PC-9 (cell line): ENCODE measurements at regions not wholly inside any gene's neighbourhood (a gene's known extent, or its start where the extent isn't known, plus 50 kb on each side); places are given as distances from the start of the nearest gene placed in this dataset.

Source experiments
- BruUV-seq: library from RNA; stranded (reverse); fragments of 400-500 nt; replicated peaks from 2 replicates; lab custom pipeline; 2021; lab: Mats Ljungman, UMichigan
- CTCF ChIA-PET: fragments of 300-600 bp; sonication (Branson Sonifier 250); formaldehyde crosslinking; loops from one replicate; lab custom pipeline; 2022; ENCODE audit warnings: antibody characterized with exemption; lab: Charles Lee
- POLR2A ChIA-PET: fragments of 300-600 bp; sonication (Branson Sonifier 250); formaldehyde crosslinking; loops from one replicate; lab custom pipeline; 2022; ENCODE audit warnings: antibody characterized with exemption; ENCODE audit not compliant: unreplicated experiment; lab: Charles Lee
- DNase-seq, 2 experiments: peaks; one replicate each; pipeline versions ENCODE4 v3.0.0 to v3.0.0-alpha.2; 2015 to 2022; ENCODE audit warnings: mixed read lengths in 1 of 2
- H2AFZ ChIP-seq: fragments of 200-600 bp; sonication (generic); 2 replicates; pipeline ENCODE4 v1.8.1; 2017; ENCODE audit warnings: antibody characterized with exemption
- H3F3A ChIP-seq: fragments of 200-600 bp; sonication (generic); 2 replicates; pipeline ENCODE4 v1.8.1; 2017; ENCODE audit warnings: antibody characterized with exemption, mild to moderate bottlenecking, low read depth; ENCODE audit not compliant: insufficient read depth
- H3K27ac ChIP-seq: fragments of 200-600 bp; sonication (generic); 2 replicates; pipeline ENCODE4 v1.6.1; 2016; ENCODE audit warnings: mixed run types
- H3K27me3 ChIP-seq: fragments of 200-600 bp; sonication (generic); 2 replicates; pipeline ENCODE4 v1.6.1; 2016; ENCODE audit warnings: low read depth, mixed run types; ENCODE audit not compliant: insufficient read depth
- H3K36me3 ChIP-seq: fragments of 200-600 bp; sonication (generic); 2 replicates; pipeline ENCODE4 v1.6.1; 2016; ENCODE audit warnings: low read depth, mixed run types
- H3K4me1 ChIP-seq: fragments of 200-600 bp; sonication (generic); replicated peaks from 2 replicates; pipeline ENCODE4 v1.6.1; 2016; ENCODE audit warnings: mixed run types; ENCODE audit not compliant: insufficient read depth
- H3K4me2 ChIP-seq: fragments of 200-600 bp; sonication (generic); 2 replicates; pipeline ENCODE4 v1.6.1; 2017; ENCODE audit warnings: mixed run types
- H3K4me3 ChIP-seq: fragments of 200-600 bp; sonication (generic); 2 replicates; pipeline ENCODE4 v1.6.1; 2016; ENCODE audit warnings: mixed run types
- H3K79me2 ChIP-seq: fragments of 200-600 bp; sonication (generic); 2 replicates; pipeline ENCODE4 v1.6.1; 2017; ENCODE audit warnings: low read depth, mixed run types
- H3K9me2 ChIP-seq: fragments of 200-600 bp; sonication (generic); 2 replicates; pipeline ENCODE4 v1.8.1; 2017; ENCODE audit warnings: mild to moderate bottlenecking; ENCODE audit not compliant: insufficient read depth
- H3K9me3 ChIP-seq: fragments of 200-600 bp; sonication (generic); 2 replicates; pipeline ENCODE4 v1.8.1; 2016; ENCODE audit warnings: low read depth; ENCODE audit not compliant: insufficient read depth
- H4K20me1 ChIP-seq: fragments of 200-600 bp; sonication (generic); 2 replicates; pipeline ENCODE4 v1.8.1; 2017; ENCODE audit not compliant: insufficient read depth
- EZH2 ChIP-seq: fragments of 200-600 bp; sonication (generic); IDR thresholded peaks from 2 replicates; pipeline ENCODE4 v1.8.0; 2017; ENCODE audit warnings: antibody characterized with exemption, low read depth
- intact Hi-C: fragments of 100-400 bp; cut with micrococcal nuclease; formaldehyde crosslinking; loops from one replicate; pipeline ENCODE4 v1.10.0; 2022; ENCODE audit not compliant: unreplicated experiment
- TF ChIP-seq, protein P1 (sequence below): fragments of 200-600 bp; sonication (generic); conservative IDR thresholded peaks from 2 replicates; pipeline ENCODE4 v1.6.1; 2017; ENCODE audit warnings: mixed run types, antibody characterized with exemption, mild to moderate bottlenecking, moderate library complexity

DNA sequence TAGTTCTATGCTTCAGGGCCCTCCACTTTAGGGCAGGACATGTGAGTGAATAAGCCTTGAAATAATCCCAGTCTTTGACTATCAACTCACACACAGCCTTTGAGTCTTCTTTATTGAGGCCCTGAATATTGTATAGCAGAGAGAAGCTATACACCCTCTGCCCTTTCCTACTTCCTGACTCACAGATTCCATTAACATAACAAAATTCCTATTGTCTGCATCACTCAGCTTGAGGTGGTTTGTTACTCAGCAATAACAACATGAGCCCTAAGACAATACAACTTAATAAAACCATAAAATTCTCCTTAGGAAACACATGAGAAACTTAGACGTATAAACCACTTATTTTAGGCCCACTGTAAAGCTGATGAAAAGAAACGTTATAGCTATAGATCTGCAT is 680.3 kb upstream of the DIAPH2 start:
- Histone ChIP-seq H3K9me2 (no peaks in the 10 kb centered on the region), H3K4me2 (no peak overlapping the region), H3K9me3 (no peaks in the 10 kb centered on the region), H4K20me1 (no peaks in the 10 kb centered on the region), H3K79me2 (no peaks in the 10 kb centered on the region), H3K36me3 (no peaks in the 10 kb centered on the region), H3K4me3 (no peak overlapping the region), H3F3A (no peaks in the 10 kb centered on the region), H3K27me3 (no peaks in the 10 kb centered on the region), H2AFZ (no peak overlapping the region), H3K4me1 (no peaks in the 10 kb centered on the region), H3K27ac (no peak overlapping the region)
- TF ChIP-seq, protein P1, sequence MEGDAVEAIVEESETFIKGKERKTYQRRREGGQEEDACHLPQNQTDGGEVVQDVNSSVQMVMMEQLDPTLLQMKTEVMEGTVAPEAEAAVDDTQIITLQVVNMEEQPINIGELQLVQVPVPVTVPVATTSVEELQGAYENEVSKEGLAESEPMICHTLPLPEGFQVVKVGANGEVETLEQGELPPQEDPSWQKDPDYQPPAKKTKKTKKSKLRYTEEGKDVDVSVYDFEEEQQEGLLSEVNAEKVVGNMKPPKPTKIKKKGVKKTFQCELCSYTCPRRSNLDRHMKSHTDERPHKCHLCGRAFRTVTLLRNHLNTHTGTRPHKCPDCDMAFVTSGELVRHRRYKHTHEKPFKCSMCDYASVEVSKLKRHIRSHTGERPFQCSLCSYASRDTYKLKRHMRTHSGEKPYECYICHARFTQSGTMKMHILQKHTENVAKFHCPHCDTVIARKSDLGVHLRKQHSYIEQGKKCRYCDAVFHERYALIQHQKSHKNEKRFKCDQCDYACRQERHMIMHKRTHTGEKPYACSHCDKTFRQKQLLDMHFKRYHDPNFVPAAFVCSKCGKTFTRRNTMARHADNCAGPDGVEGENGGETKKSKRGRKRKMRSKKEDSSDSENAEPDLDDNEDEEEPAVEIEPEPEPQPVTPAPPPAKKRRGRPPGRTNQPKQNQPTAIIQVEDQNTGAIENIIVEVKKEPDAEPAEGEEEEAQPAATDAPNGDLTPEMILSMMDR, result no peak
- no peak for TF ChIP-seq EZH2
- DNase-seq, result no peak
- ChIA-PET CTCF (no interaction called here), POLR2A (no interaction called here)
- no TSS peak for BruUV-seq
- intact Hi-C loops, result no loop called here

DNA sequence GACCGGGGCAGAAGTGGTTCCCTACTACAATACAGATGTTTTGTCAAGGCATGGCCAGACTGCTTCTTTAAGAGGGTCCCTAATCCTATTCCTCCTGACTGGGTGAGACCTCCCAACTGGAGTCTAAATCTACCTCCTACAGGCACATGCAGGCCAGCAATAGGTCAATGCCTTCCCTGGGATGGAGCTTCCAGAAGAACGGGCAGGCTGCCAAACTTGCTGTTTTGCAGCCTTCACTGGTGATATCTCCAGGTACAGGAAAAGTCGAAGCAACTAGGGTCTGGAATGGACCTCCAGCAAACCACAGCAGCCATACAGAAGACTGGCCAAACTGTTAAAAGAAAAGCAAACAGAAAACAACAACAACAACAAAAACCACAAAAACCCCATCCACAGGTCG is 678.4 kb upstream of the DIAPH2 start:
- no peaks in the 10 kb centered on the region for H3K27me3 ChIP-seq
- no peaks in the 10 kb centered on the region for H3K4me1 ChIP-seq
- TF ChIP-seq, protein P1, result no peak
- TF ChIP-seq EZH2, result no peak
- no peak overlapping the region for H3K4me3 ChIP-seq
- intact Hi-C loops, result no loop called here
- no peak overlapping the region for H3K27ac ChIP-seq
- H2AFZ ChIP-seq, result no peak overlapping the region
- CTCF ChIA-PET, result no interaction called here
- POLR2A ChIA-PET, result no interaction called here
- no TSS peak for BruUV-seq
- DNase-seq, result no peak
- no peaks in the 10 kb centered on the region for H3K9me2 ChIP-seq
- H3F3A ChIP-seq, result no peaks in the 10 kb centered on the region
- H3K4me2 ChIP-seq, result no peak overlapping the region
- H3K79me2 ChIP-seq, result no peaks in the 10 kb centered on the region
- no peaks in the 10 kb centered on the region for H4K20me1 ChIP-seq
- H3K36me3 ChIP-seq, result no peaks in the 10 kb centered on the region
- H3K9me3 ChIP-seq, result no peaks in the 10 kb centered on the region

DNA sequence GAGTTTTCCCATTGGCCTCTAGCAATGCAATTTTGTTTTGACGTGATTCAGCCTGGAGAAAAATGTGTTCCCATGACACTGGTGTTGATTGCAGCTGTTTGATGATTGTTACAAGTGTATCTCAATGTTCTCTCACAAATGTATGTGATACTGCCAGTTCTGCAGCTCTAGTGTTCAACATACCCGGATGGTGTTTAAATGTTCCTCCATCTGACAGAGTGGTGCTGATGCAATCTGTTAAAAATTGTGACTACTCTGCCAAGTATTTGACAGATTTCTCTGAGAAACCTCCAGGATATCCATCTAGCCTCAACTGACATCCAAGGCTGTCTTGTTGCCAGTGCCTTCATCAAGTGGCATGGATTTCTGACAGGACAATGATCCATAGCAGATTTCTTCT is 657.2 kb upstream of the DIAPH2 start:
- Histone ChIP-seq H3K27me3 (no peaks in the 10 kb centered on the region), H3K9me2 (no peaks in the 10 kb centered on the region), H3K36me3 (no peaks in the 10 kb centered on the region), H4K20me1 (no peaks in the 10 kb centered on the region), H3K27ac (no peak overlapping the region), H3K79me2 (no peaks in the 10 kb centered on the region), H3K4me1 (no peaks in the 10 kb centered on the region), H3F3A (no peaks in the 10 kb centered on the region), H3K9me3 (no peaks in the 10 kb centered on the region), H3K4me3 (no peak overlapping the region), H3K4me2 (no peak overlapping the region), H2AFZ (no peak overlapping the region)
- no peak for TF ChIP-seq EZH2
- TF ChIP-seq, protein P1, result no peak
- ChIA-PET CTCF (no interaction called here), POLR2A (no interaction called here)
- no TSS peak for BruUV-seq
- no peak for DNase-seq
- intact Hi-C loops, result no loop called here
